Lung microvascular endothelial cell (primary cell): ENCODE measurements at regions not wholly inside any gene's neighbourhood (a gene's known extent, or its start where the extent isn't known, plus 50 kb on each side); places are given as distances from the start of the nearest gene placed in this dataset.
A peak's percentile ranks its signal among the peaks of the same experiment; 100 is the strongest.
"Not testable (repeated sequence)": the region's sequence is repeated elsewhere in the genome, so short reads cannot be mapped to it uniquely, and the experiment has no call there.

Source experiments
- DNase-seq, 2 donors: peaks; one replicate each; pipeline versions ENCODE4 v3.0.0 to v3.0.0-alpha.2; 2010; ENCODE audit warnings: low read depth in 2 of 2

GRCh38 chr18:78868330-78869316, 111.0 kb upstream of the SALL3 start:
- no peak for DNase-seq

GRCh38 chr18:78871618-78872017, 108.0 kb upstream of the SALL3 start:
- DNase-seq: no peak

GRCh38 chr18:78873926-78874500, 105.6 kb upstream of the SALL3 start:
- no peak for DNase-seq

GRCh38 chr18:78875016-78875777, 104.4 kb upstream of the SALL3 start:
- DNase-seq: peak; percentile 31 to 34

- DNase-seq: no peak
Measured at GRCh38 chr18:78875778-78876650, 103.6 kb upstream of the SALL3 start.

- DNase-seq: no peak
Measured at GRCh38 chr18:78876868-78877267, 102.8 kb upstream of the SALL3 start.

- no peak for DNase-seq
Measured at GRCh38 chr18:78878335-78878734, 101.3 kb upstream of the SALL3 start.

GRCh38 chr18:78879072-78879883, 100.3 kb upstream of the SALL3 start:
- not testable (repeated sequence) for DNase-seq

- DNase-seq: no peak
Measured at GRCh38 chr18:78882585-78882984, 97.0 kb upstream of the SALL3 start.

GRCh38 chr18:78883501-78883900, 96.1 kb upstream of the SALL3 start:
- DNase-seq: no peak

GRCh38 chr18:78884502-78884901, 95.1 kb upstream of the SALL3 start:
- DNase-seq: no peak

- no peak for DNase-seq
Measured at GRCh38 chr18:78889250-78889649, 90.4 kb upstream of the SALL3 start.

- DNase-seq: no peak
Measured at GRCh38 chr18:78890388-78890787, 89.2 kb upstream of the SALL3 start.

- DNase-seq: no peak
Measured at GRCh38 chr18:78891185-78891762, 88.3 kb upstream of the SALL3 start.

- DNase-seq: no peak
Measured at GRCh38 chr18:78892177-78892576, 87.4 kb upstream of the SALL3 start.

- no peak for DNase-seq
Measured at GRCh38 chr18:78892721-78893120, 86.9 kb upstream of the SALL3 start.

- DNase-seq: no peak
Measured at GRCh38 chr18:78893281-78894032, 86.2 kb upstream of the SALL3 start.

- no peak for DNase-seq
Measured at GRCh38 chr18:78894033-78894305, 85.6 kb upstream of the SALL3 start.

GRCh38 chr18:78895207-78896001, 84.2 kb upstream of the SALL3 start:
- no peak for DNase-seq
